ENCODE measurements at regions not wholly inside any gene's neighbourhood (a gene's known extent, or its start where the extent isn't known, plus 50 kb on each side); places are given as distances from the start of the nearest gene placed in this dataset.

DNA sequence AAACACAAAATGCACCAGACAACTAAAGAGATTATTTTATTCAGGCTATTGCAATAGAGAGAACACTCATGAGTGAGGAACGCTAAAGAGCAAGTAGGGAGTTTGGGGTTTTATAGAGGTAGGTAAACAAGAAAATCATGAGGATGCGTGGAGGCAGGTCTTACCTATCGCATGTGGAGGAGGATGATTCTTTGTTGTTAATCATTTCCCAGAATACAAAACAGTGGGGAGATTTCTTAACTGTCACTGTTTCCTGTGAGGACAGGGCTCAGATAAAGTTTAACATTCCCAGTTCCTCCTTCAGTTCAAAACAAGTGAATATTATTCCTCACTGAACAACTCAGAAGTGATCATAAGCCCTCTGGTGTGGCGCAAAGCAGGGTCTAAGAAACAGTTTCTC is 156.1 kb upstream of the MGAT5 start:
- Histone ChIP-seq H4K5ac (ENCODE audit: insufficient read length, low read depth, low read length) (no peak overlapping the region), H2BK20ac (ENCODE audit: low read depth, low read length, poor library complexity, severe bottlenecking) (no peak overlapping the region), H4K91ac (ENCODE audit: insufficient read length, low read depth, low read length) (no peak overlapping the region), H3K9me3 (ENCODE audit: control insufficient read depth, low read depth, low read length) (no peaks in the 10 kb centered on the region), H3K4me2 (ENCODE audit: insufficient read depth, insufficient read length, low read length) (no peak overlapping the region), H4K8ac (replicated peaks; ENCODE audit: insufficient read length, low read depth, low read length) (no peak overlapping the region), H2BK12ac (ENCODE audit: insufficient read length, low read depth, low read length) (no peak overlapping the region), H3K23ac (ENCODE audit: insufficient read length, low read depth, low read length) (no peak overlapping the region), H3K79me2 (ENCODE audit: insufficient read depth, low read length) (no peaks in the 10 kb centered on the region), H3K4ac (ENCODE audit: low read depth, low read length) (no peak overlapping the region), H3K14ac (ENCODE audit: insufficient read depth, low read length) (no peak overlapping the region), H3K27me3 (ENCODE audit: insufficient read depth, low read length) (no peaks in the 10 kb centered on the region), H2AK5ac (ENCODE audit: insufficient read length, low read length) (no peak overlapping the region), H3K23me2 (ENCODE audit: insufficient read length, low read depth, low read length, poor library complexity, severe bottlenecking) (peaks cover 4% of the 10 kb centered on the region), H2BK120ac (ENCODE audit: low read depth, low read length, poor library complexity, severe bottlenecking) (no peak overlapping the region), H2BK15ac (ENCODE audit: low read depth, low read length) (no peak overlapping the region), H3K18ac (ENCODE audit: insufficient read length, low read depth, low read length) (no peak overlapping the region), H3K4me1 (ENCODE audit: insufficient read depth, low read length) (no peaks in the 10 kb centered on the region), H3K79me1 (ENCODE audit: insufficient read depth, low read depth, low read length, poor library complexity, severe bottlenecking) (no peaks in the 10 kb centered on the region), H2AFZ (ENCODE audit: low read length) (no peak overlapping the region), H3K56ac (ENCODE audit: insufficient read length, low read depth, low read length) (no peak overlapping the region), H4K20me1 (ENCODE audit: control insufficient read depth, insufficient read depth, insufficient read length) (no peaks in the 10 kb centered on the region), H3T11ph (ENCODE audit: low read length) (no peak overlapping the region), H3K9ac (ENCODE audit: extremely low read depth, insufficient read length, low read length) (no peak overlapping the region), H3K27ac (ENCODE audit: insufficient read length, low read depth, low read length) (no peak overlapping the region), H2BK5ac (ENCODE audit: insufficient read length, low read length) (no peak overlapping the region)
- WGBS (ENCODE audit: extremely low coverage, insufficient read length, low lambda C conversion rate) = no CpG with 5 or more reads among the region's 4 CpGs
- no peak for DNase-seq
- Mint-ChIP-seq H3K27ac (no peak overlapping the region), H3K9me3 (no peaks in the 10 kb centered on the region), H3K4me3 (no peak overlapping the region), H3K27me3 (ENCODE audit: low read depth) (peaks cover 3% of the 10 kb centered on the region), H3K36me3 (ENCODE audit: insufficient read depth in 1 of 3, low read depth in 3 of 3) (no peaks in the 10 kb centered on the region), H3K4me1 (no peaks in the 10 kb centered on the region)
- TF ChIP-seq, protein P1, sequence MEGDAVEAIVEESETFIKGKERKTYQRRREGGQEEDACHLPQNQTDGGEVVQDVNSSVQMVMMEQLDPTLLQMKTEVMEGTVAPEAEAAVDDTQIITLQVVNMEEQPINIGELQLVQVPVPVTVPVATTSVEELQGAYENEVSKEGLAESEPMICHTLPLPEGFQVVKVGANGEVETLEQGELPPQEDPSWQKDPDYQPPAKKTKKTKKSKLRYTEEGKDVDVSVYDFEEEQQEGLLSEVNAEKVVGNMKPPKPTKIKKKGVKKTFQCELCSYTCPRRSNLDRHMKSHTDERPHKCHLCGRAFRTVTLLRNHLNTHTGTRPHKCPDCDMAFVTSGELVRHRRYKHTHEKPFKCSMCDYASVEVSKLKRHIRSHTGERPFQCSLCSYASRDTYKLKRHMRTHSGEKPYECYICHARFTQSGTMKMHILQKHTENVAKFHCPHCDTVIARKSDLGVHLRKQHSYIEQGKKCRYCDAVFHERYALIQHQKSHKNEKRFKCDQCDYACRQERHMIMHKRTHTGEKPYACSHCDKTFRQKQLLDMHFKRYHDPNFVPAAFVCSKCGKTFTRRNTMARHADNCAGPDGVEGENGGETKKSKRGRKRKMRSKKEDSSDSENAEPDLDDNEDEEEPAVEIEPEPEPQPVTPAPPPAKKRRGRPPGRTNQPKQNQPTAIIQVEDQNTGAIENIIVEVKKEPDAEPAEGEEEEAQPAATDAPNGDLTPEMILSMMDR (conservative IDR thresholded peaks at IDR 0.05) = no peak
